NOMO-1 (cell line): ENCODE measurements at regions not wholly inside any gene's neighbourhood (a gene's known extent, or its start where the extent isn't known, plus 50 kb on each side); places are given as distances from the start of the nearest gene placed in this dataset.

Experiments used
- DNase-seq, 2 experiments: peaks; one replicate each; lab custom pipeline; 2025; ENCODE audit not compliant: unreplicated experiment in 2 of 2; lab: John Stamatoyannopoulos, UW

DNA sequence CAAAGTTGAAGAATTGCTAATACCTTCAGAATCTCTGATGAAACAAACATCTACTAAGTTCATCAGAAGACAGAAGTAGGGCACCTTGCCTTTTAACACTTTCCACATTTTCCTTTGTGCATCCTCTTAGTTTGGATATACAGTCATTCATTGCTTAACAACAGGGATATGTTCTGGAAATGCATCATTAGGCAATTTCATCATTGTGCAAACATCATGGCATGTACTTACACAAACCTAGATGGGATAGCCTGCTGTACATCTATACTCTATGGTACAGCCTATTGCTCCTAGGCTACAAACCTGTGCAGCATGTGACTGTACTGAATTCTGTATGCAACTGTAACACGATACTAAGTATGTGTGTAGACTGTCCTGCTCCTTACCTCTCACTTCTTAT lies 169.8 kb downstream of the SUCLA2 start:
- no peak for DNase-seq

DNA sequence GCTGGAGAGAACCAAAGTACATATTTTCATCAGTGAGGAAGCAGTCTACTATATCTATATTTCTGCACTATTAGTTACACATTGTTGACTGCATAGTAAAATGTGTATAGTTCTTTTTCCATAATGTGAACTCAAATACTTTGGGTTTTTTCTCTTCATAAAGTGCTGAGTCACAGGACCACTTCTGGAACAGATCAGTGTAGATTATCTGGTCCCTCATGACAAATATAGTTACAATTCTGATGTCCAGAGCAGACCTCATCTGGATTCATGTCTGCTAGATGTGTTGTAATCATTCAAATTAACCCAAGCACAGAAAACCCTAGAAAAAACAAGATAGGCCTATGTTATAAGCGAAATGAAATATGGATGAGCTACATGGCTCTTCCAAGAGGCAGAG lies 171.4 kb downstream of the SUCLA2 start:
- no peak for DNase-seq

DNA sequence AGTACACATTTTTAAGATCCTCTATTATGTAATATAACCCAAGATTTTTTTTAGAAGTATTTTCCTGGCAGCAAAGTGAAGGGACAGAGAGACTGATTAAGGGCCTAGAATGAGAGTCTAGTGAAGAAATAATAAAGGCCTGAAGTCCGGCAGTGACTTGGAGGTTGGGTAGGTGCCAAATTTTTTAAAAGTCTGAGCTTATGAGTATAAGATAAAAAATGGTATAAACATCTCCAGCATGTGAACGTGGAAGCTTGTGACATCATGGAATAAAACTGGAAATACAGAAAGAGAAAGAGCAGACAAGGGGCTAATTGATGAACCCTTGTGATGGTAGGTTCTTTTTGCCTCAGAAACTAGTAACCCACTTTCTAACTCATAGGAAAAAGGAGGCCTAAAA lies 174.6 kb downstream of the SUCLA2 start:
- DNase-seq: no peak

DNA sequence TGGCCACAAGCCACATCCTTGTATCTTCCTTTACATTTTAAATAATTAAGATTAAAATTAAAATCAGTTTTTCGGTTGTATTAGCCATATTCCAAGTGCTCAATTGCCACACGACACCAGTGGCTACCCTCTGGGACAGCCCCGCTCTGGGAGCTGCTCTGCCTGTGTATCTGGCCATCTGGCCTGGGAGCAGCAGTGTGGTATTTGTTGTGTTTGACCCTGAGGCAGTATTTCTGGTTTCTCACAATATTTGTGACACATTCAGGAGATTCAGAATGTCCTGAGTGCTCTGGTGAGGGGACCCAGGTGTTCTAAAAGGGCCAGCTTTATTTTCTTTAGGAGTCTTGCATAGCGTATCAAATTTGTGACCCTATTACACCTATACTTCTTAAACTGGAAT lies 179.0 kb downstream of the SUCLA2 start:
- no peak for DNase-seq

DNA sequence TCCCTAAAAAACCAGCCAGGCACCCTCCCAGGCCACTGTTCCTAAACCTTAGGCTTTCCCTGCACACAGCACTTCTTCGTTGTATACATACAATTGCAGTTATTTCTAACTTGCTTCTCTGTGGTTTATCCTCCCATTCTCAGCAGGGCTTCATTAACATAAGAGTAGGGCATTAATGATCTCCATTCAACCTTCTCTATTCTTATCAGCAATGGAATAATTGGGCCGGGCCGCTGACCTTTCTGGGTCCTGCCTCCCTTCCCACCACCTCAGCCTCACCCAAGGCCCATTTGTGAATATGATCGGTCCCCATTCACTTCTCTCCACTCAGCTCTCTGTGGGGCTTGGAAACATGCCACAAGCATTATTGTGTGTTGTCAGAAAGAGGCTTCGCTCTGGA lies 184.2 kb downstream of the SUCLA2 start:
- no peak for DNase-seq

DNA sequence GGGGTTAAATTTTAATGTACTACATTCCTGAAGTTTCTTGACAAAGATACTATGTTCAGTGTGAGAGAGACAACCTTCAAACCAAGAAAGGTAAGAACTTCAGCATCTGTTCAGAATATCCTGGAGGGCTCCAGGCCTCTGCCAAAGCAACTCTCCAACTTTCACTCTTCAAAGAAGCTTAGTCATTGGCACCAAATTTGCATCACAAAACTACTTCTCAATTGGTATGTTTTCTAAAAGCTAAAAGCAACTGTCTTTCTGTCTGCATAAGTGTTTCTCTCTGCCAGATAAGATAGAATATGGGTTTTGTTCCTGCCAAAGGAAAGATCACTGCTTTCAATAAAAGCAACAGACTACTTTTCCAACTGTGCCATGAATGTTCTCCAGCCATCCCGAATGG lies 187.4 kb downstream of the SUCLA2 start:
- no peak for DNase-seq

DNA sequence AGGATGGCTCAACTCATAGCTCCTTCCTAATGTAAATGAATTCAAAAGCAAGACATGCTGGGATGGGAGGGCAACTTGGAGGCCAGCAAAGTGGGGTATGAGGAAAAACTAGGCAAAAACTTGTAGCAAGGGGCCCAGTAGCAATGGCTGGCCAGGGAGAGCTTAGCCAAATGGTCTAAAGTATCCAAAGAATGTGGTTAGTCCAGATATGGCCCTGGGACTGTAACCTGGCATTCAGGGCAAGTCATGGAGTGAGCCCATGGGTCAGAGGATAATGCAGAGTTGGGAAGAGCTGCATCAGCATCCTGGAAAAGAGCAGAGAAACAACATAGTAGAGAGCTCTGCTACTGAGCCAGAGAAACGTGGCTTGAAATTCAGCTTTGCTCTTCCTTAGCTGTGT lies 191.7 kb downstream of the SUCLA2 start:
- no peak for DNase-seq

DNA sequence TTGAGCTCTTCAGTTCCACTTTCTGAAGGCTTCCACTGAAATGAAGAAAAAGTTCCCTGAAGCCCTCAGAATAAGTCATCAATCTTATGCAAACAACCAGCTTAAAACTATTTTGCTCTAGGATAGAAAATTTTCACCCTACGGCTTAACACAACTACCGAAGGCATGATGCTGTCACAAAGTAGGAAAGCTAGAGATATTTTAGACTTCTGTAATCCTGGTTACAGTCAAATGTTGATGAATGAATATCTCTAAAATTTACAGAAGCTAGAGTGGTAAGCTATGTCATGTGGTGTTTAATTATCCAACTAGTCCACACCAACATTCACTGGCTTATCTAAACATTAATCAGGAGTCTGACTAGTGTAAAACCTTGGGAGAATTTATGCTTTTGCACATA lies 197.9 kb downstream of the SUCLA2 start:
- DNase-seq: no peak

DNA sequence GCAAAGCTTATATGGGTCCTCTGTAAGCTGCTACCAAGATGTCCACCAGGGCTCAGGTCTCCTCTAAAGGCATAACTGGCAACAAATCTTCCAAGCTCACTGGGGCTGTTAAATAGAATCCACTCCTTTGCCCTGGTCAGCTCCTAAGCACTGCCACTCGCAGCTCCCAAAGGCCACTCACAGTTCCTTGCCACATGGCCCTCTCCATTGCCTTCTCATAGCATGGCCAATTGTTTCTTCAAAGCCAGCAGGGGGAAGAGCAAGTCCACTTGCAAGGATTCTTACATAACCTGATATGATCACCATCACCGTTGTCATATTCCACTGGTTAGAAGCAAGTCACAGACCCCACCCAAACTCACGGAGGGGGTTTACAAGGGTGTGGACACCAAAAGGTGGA lies 199.5 kb downstream of the SUCLA2 start:
- no peak for DNase-seq

DNA sequence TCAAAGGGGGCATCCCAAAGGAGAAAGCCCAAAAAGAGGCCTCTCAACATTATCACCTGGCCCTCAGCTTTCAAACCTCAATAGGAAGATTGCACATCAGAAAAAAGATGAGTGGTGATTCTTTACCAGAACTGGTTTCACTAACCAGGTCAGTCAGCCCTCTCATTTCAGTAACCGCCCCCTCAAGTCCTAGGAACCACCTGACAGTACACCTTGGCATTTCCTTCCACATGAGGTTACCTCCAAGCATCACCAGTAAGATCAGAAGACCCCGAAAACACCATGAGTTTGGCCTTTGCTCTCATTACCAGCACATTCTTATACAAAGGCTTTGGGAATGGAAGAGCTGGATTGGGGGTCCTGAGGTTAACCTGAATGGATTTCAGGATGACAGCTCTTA lies 200.5 kb downstream of the SUCLA2 start:
- no peak for DNase-seq

DNA sequence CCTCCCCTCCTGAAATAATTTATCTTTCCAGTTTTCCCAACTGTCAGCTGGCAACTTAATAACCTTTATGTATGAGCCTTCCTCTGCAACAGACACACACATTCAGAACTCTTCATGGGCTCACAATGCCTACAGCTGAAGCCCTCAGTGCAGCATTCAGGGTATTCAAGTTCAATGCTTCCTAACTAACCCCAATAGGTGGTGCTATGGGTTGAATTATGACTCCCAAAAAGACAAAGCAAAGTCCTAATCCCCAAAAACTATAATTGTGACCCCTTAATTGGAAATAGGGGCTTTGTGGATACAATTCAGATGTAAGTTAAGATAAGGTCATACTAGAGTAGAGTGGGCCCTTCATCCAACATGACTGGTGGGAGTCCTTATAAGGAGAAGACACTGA lies 202.2 kb downstream of the SUCLA2 start:
- DNase-seq: peak; percentile 2 to 35

DNA sequence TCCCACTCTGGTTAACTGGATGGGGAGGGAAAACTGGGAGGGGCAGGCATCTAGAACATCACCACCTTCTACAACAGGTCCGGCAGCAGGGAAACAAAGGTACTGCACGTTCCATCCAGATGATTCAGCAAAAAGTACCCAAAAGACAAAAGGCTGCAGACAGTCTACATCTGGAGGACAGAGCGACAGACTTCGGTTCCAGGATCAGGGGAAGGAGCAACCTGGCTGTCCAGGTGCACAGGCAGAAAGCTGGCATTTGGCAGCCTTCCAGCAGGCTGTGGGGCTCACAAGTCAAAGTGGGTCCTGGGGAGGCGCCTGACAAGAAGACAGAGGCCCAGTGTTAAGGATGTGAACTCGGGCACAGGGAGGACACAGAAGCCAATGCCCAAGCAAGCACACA lies 202.9 kb downstream of the SUCLA2 start:
- no peak for DNase-seq

DNA sequence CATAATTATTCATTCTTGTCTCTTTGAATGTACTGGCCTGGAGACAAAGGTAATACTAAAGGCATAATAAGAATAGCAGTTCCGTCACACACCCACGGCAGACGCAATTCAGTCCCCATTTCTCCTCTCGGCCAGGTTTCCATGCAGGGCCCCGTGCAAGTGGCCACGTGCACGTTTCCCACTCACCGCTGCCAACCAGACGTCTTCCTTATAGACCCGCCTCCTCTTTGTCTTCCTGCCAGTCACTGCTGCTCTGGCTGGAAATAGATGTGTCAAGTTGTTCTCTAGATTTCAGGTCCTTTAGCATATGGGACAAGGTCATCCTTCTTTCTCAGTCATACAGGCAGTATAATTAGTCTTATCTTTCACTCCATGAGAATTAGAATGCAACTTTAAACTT lies 204.3 kb downstream of the SUCLA2 start:
- no peak for DNase-seq

DNA sequence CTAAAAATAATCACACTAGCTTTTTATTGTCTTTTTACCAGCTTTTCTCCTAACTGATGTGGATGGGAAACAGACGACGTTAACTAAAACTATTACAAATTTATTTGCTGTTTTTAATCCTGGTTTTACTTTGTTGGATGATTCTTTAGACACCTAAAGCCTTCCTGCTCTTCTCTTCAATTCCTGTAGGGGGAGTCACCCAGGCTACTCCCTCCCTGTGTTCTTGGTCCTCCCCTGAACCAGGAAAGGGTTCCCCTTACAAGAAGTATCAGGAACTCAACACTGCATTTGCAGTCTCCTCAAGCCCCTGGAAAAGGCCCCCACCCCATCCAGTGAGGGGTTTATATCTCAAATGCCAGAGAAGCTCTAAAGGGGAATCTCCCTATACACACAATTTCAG lies 206.1 kb downstream of the SUCLA2 start:
- peak in 1 of 2 experiments; percentile 30 for DNase-seq

DNA sequence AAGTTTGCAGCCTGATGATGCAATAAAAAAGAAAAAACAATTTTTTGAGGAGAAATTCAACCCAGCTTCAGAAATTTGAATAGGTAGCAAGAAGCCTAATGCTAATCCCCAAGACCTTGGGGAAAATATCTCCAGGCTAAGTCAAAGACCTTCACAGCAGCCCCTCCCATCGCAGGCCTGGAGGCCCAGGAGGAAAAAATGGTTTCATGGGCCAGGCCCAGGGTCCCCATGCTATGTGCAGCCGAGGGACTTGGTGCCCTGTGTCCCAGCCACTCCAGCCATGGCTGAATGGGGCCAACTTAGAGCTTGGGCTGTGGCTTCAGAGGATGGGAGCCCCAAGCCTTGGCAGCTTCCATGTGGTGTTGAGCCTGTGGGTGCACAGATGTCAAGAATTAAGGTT lies 210.3 kb downstream of the SUCLA2 start:
- no peak for DNase-seq

DNA sequence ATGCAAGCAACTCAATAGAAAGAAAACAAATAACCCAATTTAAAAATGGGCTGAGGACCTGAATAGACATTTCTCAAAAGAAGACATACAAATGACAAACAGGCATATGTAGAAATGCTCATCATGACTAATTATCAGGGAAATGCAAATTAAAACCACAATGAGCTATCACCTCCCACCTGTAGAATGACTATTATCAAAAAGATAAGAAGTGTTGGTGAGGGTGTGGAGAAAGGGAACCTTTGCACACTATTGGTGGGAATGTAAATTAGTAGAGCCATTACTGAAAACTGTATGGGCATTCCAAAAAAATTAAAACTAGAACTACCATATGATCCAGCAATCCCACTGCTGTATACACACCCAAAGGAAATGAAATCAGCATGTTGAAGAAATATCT lies 212.2 kb downstream of the SUCLA2 start:
- DNase-seq: no peak

DNA sequence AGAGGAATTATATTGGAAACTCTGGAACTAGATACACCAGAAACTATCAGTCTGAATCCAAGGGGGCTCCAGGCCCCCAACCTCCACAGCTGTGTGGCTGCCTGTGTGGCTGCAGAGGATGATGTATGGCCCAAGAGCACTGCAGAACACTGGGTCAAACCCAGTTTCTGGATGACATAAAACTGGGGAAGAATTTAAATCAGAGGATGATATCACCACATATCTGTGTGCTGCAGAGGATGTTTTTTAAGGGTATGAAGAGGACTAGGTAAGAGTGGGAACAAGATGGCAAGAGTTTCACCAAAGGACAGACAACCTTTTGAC lies 226.4 kb downstream of the SUCLA2 start:
- DNase-seq: no peak

DNA sequence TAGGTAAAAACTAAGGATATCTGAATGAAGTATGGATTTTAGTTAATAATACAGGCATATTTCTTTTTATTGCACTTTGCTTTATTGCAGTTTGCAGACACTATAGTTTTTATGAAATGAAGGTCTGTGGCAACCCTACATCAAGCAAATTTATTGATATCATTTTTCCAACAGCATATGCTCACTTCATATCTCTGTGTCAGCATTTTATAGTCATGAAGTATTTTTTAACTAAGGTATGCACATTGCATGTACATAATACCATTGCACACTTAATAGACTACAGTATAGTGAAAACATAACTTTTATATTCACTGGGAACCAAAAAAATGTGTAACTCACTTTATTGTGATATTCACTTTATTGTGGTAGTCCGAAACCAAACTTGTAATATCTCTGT lies 236.3 kb downstream of the SUCLA2 start:
- no peak for DNase-seq

DNA sequence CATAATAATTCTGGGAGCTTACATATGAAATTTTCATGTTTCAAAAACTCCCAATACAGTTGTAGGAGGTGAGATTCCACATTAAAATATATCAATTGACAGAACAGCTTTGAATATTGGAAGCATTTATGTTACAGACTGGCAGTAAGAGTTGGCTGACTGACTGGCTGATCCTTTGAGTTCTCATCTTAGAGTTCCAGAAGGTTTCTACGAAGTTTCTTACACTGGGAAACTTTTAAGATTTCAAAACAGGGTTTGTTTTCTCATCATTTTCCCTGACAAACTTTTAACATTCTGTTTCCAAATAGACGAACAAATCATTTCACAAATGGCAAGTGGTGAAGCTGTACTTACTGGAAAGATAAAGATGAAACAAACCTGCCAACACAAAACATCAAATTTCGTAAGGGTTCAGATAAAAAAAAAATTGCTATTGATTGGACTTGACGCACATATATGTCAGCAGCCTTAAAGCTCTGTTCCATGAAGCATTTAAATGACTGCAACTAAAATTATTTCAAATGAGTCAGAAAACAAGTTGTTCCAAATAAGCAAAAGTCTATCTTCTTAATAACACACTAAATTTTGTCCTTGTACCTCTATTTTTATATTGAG lies 243.5 kb downstream of the SUCLA2 start:
- no peak for DNase-seq

DNA sequence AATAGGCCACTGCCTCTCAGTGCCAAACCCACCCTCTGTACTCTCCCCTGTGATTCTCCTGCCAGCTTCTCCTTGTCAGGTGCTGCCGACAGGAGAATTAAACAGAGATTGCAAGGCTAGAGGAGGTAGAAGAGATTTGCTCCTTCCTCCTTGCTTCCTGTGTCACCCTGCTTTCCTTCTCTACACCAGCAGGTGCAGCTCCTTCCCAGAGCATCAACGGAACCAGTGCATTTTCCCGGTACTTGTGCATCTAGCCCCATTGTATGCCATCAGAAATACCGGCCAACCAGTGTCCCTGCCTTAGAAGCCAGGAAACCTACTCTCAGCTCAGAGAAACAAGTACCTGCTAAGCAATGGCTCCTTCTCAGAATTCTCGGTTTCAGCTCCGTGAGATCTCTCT lies 253.2 kb downstream of the SUCLA2 start:
- DNase-seq: no peak

DNA sequence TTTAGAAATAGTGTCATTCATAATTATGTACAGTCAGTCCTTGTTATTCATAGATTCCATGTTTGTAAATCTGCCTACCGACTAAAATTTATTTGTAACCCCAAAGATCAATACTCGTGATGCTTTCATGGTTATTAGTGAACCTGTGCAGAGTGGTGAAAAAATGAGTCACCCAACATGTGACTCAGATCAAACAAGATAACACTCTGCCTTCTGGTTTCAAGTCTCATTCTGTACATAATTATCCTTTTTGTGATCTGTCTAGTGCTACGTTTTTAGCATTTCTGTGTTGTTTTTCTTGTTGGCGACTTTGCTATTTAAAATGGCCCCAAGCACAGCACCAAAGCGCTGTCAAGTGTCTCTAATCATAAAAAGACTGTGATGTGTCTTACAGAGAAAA lies 274.7 kb downstream of the SUCLA2 start:
- no peak for DNase-seq

DNA sequence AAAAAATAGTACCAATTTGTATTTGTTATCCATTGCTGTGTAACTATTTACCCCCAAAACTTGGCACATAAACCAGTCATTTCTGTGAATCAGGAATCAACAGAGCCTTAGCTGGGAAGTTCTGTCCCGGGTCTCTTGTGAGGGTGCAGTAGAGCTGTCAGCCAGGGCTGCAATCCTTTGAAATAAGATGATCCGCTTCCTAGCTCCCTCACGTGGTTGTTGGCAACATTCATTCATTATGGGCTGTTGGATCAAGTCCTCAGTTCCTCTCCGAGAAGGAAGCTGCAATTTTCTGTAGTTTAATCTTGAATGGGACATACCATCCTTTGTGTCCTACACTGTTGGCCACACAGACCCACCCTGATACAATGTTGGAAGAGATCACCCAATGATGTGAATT lies 277.2 kb downstream of the SUCLA2 start:
- no peak for DNase-seq

DNA sequence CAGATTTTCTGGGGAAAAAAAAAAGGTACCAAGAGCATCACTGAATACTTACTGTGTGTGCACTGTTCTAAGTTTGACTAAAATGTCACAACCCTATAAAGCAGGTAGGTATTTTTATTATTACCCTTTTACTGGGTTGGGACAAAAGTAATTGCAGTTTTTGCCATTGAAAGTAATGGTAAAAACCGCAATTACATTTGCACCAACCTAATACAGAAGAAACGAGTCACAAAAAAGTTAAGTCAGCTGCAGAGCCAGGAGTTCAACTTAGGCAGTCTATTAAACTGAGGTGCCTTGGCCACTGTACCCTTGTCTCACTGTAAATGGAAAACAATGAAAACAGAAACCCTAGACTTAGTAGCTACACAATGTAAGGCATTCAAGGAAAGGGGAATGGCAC lies 281.9 kb downstream of the SUCLA2 start:
- DNase-seq: no peak

DNA sequence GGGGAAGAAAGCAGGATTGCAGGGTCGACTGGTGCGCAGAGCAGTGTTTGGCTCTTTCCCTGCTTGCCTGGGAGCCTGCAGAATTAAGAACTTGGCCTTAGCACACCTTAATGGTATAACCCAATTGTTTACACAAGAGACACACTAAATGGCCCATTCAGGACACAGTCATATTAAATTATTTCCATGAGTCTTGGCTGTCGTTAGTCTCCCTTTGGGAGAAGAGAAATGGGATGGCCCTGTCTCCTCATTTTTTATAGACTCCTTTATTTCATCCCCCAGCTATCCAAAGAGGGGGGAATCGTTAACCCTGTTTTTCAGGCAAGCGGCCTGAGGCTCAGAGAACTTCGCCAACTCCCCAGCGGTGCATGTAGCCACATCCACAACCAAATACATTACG lies 282.5 kb downstream of the SUCLA2 start:
- no peak for DNase-seq
